Activated T-cell treated with anti-CD3 and anti-CD28 coated beads for 48 hours (primary cell): ENCODE measurements at regions not wholly inside any gene's neighbourhood (a gene's known extent, or its start where the extent isn't known, plus 50 kb on each side); places are given as distances from the start of the nearest gene placed in this dataset.

Experiments
- DNase-seq: peaks from one replicate; pipeline ENCODE4 v3.0.0-alpha.2; 2020; ENCODE audit warnings: low read depth

DNA sequence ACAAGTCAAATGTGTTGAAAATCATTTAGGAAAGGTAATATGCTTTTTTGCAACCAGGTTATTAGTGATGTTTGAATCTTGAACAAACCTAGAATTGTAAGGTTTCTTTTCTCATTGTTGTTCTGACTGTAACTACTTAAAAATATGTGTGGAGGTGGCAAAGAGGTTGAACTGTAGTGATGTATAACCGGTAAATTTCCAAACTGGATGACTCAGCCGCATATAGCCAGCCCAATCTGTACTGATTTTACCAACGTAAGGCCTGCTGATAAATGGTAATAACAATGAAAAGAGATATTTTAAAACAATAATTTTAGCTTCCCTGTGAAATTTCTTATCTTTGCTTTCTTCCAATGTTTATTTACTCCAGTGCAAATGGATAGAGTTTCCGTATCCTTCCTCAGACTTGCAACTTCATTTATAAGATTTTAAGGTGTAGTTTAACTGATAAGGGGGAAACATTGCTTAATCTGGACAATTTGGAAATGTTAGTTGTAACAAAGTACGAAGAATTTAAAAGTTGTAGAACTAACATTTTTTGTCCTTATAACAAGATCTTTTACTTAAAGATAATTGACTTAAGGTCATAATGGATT, 1170.4 kb upstream of the ZEB2 start:
- DNase-seq, result no peak

DNA sequence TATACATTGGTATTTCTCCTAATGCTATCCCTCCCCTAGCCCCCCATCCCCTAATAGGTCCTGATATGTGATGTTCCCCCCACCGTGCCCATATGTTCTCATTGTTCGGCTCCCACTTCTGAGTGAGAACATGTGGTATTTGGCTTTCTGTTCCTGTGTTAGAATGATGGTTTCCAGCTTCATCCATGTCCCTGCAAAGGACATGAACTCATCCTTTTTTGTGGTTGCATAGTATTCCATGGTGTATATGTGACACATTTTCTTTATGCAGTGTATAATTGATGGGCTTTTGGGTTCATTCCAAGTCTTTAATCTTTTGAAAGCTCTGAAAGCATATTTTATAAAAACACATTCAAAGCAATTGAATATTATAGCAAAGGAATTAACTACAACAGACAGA, 1169.4 kb upstream of the ZEB2 start:
- no peak for DNase-seq

DNA sequence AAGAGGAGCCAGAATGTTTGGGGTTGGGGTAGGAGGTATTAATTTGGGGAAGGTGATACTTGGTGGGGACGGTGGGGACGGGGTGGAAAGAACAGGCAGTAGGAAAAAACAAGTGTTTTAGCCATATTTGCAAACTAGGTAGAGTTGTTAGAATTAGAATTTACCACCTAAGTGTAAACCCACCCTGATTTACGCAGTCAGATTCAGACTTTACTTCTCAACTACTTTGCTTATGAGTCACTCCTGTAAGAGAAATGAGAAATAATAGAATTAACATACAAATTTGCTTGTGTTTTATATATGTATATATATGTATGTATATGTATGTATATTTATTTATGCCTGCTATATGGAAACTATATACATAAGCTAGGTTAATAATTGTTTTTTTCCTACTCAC, 1168.2 kb upstream of the ZEB2 start:
- no peak for DNase-seq

DNA sequence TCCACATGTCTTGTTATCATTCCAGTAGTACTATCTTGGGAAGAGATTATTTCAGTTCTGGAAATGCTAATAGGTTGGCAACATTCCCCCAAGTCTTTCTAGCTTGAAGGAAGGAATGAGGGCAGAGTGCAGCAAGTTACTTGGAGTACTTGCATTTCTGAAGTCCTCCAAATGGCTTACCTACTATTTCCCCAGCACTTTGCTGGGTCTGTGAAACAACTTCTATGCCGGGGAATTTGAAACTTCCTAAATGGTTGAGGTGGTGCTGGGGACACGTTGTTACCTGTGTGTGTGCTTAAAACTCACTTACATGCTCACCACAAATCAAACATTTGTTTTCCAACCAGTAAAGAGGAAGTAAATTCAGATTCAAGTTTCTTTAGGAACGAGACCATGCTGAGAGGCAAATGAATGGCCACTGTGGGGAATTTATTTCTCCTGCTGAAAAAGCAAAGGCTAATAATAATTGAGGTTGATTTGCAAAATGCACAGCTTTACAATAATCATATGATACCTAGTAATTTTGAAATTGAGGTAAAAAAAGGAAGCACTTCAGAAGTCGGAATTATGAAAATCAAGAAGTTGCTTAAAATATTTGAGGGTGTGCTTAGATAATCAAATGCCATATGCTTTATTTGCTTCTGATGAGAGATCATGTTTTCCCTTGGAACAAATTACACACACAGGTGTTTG, 1167.7 kb upstream of the ZEB2 start:
- no peak for DNase-seq

DNA sequence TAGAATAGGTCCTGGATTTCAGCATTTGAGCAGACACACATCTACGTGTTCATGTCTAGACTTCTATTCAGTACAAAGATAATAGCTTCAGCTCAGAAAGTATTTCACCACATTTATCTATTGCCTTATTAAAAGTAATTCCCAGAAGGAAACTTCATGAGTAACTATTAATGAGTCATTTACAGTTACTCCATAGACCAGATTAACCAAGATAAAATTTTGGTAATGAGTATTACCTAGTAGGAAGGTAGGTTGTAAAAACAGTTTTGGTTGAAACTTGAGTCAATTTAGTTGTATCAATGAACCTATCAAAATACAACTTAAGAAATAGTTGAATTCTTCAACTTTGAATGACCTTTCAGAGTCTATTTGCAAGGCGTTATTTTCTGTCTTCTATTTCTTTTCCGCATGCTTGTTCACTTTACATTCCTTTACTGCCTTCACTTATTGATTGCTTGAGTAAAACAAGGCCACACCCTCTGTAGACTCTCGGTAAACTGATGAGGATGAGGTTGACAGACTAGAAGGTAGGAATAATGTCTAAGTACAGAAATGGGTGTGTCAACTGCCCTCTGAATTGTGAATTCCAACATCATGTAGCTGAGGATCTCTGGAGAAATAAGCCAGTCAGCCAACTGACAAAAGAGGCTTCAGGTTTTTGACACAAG, 1165.6 kb upstream of the ZEB2 start:
- DNase-seq, result no peak

DNA sequence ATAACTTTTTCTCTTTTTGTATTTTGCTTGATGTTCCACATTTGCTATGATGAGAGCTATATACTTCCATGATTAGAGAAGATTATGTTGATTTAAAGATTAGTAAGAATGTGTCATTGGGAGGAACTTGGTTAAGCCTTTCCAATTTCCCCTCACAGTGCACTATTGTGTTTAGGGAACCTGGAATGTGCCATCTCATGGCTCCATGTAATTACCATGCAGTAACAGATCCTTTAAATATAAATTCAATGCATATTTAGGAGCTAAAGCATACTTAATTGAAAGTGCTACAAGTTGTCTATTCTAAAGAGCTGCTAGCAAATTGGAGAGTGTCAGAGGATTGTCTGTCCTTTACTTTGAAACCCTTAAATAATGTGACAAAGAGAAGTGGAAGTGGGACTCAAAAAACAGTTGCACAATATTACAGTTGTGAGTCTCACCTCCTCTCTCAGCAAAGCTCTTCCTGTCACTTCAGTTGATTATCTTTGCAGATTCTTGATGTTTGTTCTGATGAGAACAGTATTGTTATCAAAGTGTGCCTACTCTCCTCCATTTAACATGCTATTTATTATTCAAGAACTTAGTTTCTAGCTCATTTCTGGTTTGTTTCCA, 1162.7 kb upstream of the ZEB2 start:
- no peak for DNase-seq

DNA sequence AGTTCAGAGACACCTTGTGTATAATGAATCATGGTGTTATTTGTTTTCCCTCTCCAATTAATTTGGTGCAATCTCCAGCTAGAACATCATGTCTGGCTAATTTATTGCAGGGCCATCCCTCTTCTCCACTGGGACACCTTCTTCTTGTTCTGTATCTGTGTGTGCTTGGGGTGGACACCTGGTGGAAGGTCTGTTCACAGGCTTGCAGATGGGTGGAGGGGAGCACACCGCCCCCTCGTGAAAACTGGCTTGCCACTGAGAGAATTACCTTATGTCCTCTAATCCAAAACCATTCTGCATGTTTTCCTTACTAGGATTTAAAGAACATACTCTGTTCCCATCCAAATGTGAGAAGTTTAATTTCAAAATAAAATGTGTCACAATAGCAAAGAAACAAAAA, 1160.4 kb upstream of the ZEB2 start:
- no peak for DNase-seq

DNA sequence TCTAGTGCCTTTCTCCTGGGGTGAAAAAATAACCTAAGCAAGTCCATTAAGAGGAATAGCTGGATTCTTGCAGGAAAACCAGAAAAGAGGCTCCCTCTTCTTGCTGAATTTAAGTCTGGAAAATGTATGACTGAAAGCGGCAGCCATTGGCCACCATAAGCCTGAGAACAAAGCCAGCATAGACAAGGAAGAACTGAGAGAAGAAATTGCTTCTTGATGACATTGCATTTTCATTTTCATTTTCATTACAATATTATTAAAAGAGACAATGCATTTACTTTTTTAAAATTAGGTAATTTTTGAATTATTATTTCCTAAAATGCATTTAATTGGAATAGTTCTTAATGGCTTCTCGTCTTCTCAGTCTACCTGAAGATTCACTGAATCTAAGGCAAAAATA, 1157.5 kb upstream of the ZEB2 start:
- DNase-seq, result no peak

DNA sequence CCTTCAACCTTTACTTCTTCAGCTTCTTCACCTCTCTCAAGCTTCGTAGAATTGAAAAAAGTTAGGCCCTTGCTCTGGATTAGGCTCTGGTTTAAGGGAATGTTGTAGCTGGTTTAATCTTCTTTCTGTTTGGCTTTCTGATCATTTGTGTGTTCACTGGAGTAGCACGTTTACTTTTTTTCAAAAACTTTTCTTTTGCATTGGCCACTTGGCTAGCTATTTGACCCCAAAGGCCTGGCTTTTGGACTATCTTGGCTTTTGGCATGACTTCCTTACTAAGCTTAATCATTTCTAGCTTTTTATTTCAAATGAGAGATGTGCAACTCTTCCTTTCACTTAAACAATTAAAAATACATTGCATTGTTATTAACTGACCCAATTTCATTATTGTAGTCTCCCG, 1154.8 kb upstream of the ZEB2 start:
- no peak for DNase-seq

DNA sequence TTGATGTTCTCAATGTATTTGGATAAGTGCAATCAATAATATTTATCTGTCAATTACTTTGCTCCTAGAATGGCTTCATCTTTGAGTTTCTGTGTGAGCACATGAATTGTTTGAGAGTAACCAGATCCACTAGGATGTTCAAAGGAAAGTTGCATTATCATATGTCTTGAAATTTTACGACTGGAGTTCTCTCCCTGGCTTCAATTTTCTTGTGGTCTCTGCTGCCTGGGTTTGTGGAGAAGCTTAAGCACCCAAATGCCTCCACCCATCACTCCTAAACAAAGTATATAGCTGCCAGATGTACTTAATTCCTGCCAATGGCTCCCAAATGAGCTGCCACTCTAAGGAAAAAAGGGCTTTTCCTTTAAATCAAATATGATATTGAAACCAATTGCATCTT, 1149.4 kb upstream of the ZEB2 start:
- DNase-seq, result no peak

DNA sequence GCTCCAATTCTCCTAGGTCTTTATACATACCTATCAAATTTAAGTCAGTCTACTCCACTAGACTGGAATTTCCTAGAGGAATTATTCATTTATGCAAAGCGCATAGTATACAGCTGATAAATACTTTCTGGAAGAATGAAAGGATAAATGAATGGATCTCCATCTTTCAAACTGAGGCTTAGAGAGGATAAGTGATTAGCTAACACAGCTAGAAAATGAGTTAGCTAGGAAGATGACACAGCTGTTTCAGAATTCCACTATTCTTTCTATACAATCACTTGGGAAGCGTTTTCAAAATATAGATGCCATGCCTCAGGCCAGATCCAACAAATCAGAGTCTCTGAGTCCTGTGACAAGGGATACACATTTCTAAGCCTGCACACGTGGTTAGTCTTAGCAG, 1146.6 kb upstream of the ZEB2 start:
- no peak for DNase-seq

DNA sequence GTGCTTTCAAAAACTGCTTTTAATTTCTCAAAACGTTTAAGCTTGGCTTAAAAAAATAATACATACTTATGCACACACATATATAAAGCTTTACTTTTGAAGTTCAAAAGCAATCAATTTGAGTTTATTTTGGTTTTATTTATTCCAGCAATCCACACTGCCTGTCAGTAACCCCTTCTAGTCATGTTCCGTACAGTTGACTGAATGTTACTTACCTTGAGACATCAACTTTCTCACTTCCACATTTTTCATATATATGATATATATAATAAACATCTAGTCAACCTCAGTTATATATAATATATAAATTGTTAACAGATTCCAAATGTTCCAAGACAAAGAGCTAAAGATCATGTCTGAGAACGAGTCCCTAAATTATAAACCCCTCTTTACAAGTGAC, 1137.3 kb upstream of the ZEB2 start:
- no peak for DNase-seq

DNA sequence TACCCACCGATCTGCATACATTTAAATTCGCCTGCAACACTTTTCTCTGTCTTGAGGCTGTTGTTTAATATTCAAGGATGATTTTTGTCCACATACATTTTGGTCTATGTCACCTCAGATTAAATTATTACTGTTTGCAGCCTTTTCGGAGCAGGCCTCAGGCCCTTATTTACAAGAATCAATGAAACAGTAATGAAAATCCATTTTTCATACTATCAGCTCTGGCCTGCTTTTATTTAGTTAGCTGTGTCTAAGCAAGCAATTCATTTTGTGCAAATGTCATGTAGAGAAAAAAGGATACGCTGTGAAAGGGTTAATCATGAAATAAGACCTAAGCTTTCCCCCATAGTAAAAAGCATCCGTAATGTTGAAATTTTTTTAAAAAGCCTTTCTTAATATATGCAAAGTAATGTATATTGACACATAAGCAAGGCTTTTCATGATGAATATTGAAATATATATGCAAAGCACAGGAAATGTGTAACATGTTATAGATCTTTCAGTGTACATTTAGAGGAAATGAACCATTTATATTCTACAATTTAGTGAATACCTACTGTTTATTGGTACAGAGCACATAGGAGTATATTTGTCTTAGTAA, 1135.3 kb upstream of the ZEB2 start:
- DNase-seq, result no peak

DNA sequence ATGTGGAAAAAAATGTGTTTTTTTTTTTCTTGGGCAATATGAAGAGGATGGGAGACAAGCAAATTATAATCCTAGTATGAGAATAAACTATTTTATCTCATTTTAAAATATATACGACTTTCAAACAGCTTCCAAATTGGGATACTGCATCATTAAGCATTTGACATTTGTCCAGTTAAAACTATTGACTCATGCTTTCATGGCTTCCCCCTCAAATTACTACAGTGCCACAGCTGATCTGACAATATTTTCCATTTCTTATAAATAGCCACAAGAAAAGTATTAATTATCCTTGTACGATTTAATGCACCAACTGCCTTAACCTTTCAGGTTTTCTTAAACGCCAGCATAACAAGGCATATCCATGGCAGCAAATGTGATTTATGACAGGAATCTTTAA, 1134.8 kb upstream of the ZEB2 start:
- no peak for DNase-seq

DNA sequence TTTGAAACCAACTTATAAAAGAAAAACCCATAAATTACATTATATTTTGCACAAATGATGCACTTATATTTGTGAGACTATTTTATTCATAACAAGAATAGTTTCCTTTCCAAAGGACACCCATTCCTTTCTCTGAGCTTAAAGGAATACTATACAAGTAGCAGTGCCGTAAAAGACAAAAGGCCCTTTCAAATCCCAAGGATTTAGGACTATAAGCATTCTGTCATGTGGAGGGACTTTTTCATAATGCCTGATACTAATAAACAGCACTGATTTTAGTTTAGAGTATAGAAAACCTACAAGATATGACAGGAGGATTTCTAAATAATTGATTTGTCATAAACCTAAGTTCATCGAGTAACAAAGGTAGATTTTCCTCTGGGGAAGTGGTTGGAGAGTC, 1134.2 kb upstream of the ZEB2 start:
- DNase-seq, result no peak

DNA sequence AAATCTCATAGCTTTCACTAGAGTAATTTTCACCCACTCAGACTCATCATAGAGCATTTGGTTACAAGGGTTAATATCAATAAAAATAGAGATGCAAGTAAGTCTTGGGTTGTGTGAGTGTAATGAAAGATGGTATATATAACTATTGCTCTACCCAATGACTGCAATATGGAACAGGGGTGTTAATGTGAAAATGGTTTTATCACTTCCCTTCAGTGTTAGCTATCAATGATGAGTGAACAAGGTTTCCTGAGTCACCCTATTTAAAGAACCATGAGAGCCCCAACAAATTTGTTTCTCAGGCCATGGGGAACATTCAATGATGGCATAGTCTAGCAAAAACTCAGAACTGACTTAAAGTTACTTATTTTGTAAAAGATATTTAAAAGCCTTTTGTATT, 1133.6 kb upstream of the ZEB2 start:
- DNase-seq, result no peak

DNA sequence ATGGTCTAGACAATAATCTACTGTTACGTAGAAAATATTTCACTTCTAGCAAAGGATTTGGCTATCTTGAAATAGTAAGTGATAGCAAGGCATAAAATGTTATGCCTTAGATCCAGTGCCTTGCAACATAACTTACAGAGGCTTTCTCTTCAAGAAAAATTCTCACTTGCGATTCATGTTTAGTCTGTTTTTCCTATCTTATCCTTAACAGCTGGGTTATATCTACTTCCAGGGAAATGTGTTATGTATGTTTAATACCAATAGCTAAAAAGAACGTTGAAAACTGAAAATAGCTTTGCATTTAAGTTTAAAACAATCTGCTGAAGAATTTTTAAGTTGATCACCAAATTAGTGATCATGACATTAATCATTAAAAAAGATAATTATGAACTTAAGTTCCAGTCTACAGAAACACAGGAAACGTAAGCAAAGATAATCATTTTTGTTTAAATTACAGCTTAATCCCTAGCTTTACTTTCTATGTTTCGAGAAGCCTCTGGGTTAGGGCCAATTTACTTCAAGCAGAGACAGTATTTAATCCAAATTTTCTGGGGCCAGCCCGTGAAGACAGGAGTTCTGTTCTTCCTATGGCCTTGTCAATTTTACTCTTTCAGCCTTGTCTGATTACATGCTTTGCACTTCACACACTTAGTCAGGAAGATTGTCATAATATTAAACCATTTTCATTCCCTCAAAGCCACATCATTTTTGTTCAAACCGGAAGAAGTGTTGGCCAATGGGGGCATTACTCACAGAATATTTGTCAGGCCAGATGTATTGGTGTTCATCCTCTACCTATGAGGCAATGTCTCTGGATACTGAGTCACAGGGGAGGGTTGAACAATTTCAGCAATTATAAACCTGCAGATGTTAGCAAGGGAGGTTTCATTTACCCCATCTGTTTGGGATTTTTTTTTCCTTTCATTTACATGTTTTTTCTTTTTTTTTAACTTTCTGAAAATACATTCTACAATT, 1132.9 kb upstream of the ZEB2 start:
- DNase-seq, result no peak

DNA sequence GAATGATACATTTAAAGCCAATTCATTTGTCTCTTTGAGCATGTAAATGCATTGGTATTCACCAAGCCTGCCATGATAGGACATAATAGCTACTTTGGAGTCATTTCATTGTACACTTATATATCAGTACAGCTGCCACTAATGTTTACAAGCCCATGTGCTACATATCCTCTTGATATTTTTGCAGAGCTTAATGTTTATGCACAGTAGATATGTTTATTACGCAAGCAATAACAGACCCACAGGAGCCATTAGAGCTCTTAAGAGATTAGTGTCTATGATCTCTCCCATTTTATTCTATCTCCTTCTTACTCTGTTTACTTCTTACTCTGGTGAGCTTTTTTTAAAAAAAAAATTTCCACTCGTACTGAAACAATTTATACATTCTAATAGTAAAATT, 1132.1 kb upstream of the ZEB2 start:
- no peak for DNase-seq

DNA sequence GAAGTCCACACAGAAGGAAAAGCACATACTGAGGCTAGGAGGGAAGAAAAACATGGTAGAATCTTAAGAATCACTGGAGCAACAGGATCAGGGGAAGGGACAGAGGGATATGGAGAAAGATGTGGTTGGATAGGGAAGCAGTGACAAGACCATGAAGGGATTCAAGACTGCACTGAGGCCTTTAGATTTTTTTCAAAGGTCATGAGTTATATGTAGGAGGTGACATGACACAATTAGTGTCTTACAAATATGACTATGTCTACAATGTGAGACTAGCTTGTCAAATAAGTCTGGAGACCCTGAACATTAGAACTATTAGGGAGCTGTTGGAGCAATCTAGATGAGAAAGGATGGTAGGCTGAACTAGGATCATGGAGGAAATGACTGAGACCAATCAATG, 1130.3 kb upstream of the ZEB2 start:
- no peak for DNase-seq

DNA sequence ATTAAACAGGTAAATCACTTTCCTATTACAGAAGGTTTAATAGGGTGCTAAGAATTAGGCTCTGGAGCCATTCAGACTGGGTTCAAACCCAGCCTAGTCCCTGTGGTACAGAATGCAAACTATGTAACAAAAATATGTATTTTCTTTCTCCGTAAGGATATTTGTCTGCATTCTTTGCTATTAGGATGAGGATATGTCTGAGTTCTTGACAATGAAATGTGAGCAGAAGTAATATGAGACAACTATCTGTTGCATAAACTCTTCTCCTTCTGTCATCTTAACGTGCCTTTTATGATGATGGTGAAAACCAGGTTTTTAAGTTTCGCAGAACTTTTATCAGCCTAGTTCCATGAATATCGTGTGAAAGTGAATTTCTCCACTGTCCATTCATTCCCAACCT, 1129.1 kb upstream of the ZEB2 start:
- DNase-seq, result no peak

DNA sequence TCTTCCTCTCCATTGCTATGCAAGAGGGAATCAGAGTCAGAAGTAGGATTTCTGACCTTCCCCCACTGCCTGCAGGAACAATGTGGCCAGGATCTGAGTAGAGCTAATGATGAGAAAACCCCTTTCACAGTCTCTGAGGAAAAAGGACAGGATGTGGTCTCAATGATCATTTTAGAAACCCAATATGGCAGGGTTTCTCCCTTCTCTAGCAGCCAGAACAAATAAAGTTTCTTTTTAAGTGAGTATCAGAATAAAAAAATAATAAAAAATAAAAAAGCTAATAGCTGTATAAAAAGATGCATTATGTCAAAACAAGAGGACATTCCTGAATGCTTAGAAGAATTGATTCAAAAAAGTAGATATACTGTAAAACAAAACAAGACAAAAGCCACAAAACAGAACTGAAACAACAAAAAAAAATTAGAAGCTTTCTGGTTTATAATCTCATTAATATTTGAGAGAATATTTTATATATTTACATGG, 1124.9 kb upstream of the ZEB2 start:
- DNase-seq, result no peak

DNA sequence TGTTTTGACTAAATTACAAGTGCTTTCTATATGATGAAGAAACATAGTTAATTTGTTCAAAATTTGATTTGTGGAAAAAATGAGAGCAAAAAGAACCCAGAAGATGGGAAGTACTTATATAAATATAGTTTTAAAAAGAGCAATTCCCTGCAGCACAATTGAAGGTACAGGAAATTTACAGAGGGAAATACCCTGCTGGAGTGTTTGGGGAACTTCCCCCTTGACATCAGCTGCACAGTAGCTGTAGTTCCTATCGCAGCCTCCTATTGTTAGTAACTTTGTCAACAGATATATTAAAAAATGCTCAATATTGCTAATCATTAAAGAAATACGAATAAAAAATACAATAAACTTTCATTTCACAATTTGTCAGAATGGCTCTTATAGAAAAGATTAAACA, 1118.8 kb upstream of the ZEB2 start:
- no peak for DNase-seq
